Activated naive CD8-positive, alpha-beta T cell treated with anti-CD3 and anti-CD28 coated beads for 36 hours (primary cell): ENCODE measurements at regions not wholly inside any gene's neighbourhood (a gene's known extent, or its start where the extent isn't known, plus 50 kb on each side); places are given as distances from the start of the nearest gene placed in this dataset.
"Not testable (repeated sequence)": the region's sequence is repeated elsewhere in the genome, so short reads cannot be mapped to it uniquely, and the experiment has no call there.

Source experiments
- DNase-seq: peaks from one replicate; pipeline ENCODE4 v3.0.0; 2021
- H3K27ac Mint-ChIP-seq: one replicate; pipeline ENCODE4 v1.8.0; 2022; ENCODE audit warnings: mild to moderate bottlenecking, moderate library complexity, mixed read lengths
- H3K27me3 Mint-ChIP-seq: one replicate; pipeline ENCODE4 v1.8.0; 2022; ENCODE audit warnings: mild to moderate bottlenecking, mixed read lengths
- H3K36me3 Mint-ChIP-seq: one replicate; pipeline ENCODE4 v1.8.0; 2021; ENCODE audit warnings: mild to moderate bottlenecking, mixed read lengths
- H3K4me1 Mint-ChIP-seq: one replicate; pipeline ENCODE4 v1.8.0; 2021; ENCODE audit warnings: mixed read lengths
- H3K4me3 Mint-ChIP-seq: one replicate; pipeline ENCODE4 v1.8.0; 2022; ENCODE audit warnings: mild to moderate bottlenecking, moderate library complexity, mixed read lengths
- H3K9me3 Mint-ChIP-seq: one replicate; pipeline ENCODE4 v1.8.0; 2022; ENCODE audit warnings: mixed read lengths

GRCh38 chr7:153107826-153108225 is 348.3 kb downstream of the ACTR3B start:
- H3K27me3 Mint-ChIP-seq: no peaks in the 10 kb centered on the region
- no peaks in the 10 kb centered on the region for H3K4me1 Mint-ChIP-seq
- no peaks in the 10 kb centered on the region for H3K9me3 Mint-ChIP-seq
- H3K36me3 Mint-ChIP-seq: no peaks in the 10 kb centered on the region
- no peak for DNase-seq
- no peak overlapping the region for H3K4me3 Mint-ChIP-seq
- no peak overlapping the region for H3K27ac Mint-ChIP-seq

GRCh38 chr7:153109566-153109965 is 350.0 kb downstream of the ACTR3B start:
- H3K27ac Mint-ChIP-seq: no peak overlapping the region
- H3K4me3 Mint-ChIP-seq: no peak overlapping the region
- peaks cover 2% of the 10 kb centered on the region for H3K9me3 Mint-ChIP-seq
- H3K4me1 Mint-ChIP-seq: no peaks in the 10 kb centered on the region
- H3K27me3 Mint-ChIP-seq: no peaks in the 10 kb centered on the region
- no peak for DNase-seq
- H3K36me3 Mint-ChIP-seq: no peaks in the 10 kb centered on the region

GRCh38 chr7:153110606-153111005 is 351.1 kb downstream of the ACTR3B start:
- no peak for DNase-seq
- no peak overlapping the region for H3K4me3 Mint-ChIP-seq
- H3K27ac Mint-ChIP-seq: no peak overlapping the region
- no peaks in the 10 kb centered on the region for H3K27me3 Mint-ChIP-seq
- no peaks in the 10 kb centered on the region for H3K36me3 Mint-ChIP-seq
- no peaks in the 10 kb centered on the region for H3K4me1 Mint-ChIP-seq
- peaks cover 4% of the 10 kb centered on the region for H3K9me3 Mint-ChIP-seq

- not testable (repeated sequence) for H3K27me3 Mint-ChIP-seq, H3K27ac Mint-ChIP-seq, DNase-seq, H3K4me3 Mint-ChIP-seq, H3K4me1 Mint-ChIP-seq, H3K36me3 Mint-ChIP-seq
- H3K9me3 Mint-ChIP-seq: peaks cover 15% of the 10 kb centered on the region
Observed at GRCh38 chr7:153122255-153122654, 362.7 kb downstream of the ACTR3B start.

- DNase-seq: no peak
- no peaks in the 10 kb centered on the region for H3K36me3 Mint-ChIP-seq
- no peaks in the 10 kb centered on the region for H3K4me1 Mint-ChIP-seq
- H3K9me3 Mint-ChIP-seq: peaks cover 9% of the 10 kb centered on the region
- H3K4me3 Mint-ChIP-seq: no peak overlapping the region
- no peak overlapping the region for H3K27ac Mint-ChIP-seq
- H3K27me3 Mint-ChIP-seq: no peaks in the 10 kb centered on the region
Observed at GRCh38 chr7:153130052-153130451, 370.5 kb downstream of the ACTR3B start.

DNA sequence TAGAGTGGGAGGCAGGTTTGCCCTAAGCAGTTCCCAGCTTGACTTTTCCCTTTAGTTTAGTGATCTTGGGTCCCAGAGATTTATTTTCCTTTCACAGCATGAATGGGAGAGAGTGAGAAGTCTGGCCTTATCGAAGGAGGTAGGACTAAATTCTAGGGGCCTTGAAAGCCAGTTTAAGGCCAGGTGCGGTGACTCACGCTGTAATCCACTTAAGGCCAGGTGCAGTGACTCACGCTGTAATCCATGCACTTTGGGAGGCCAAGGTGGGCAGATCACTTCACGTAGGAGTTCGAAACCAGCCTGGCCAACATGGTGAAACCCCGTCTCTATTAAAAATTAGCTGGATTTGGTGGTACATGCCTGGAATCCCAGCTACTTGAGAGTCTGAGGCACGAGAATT is 392.2 kb downstream of the ACTR3B start:
- DNase-seq: no peak
- H3K27ac Mint-ChIP-seq: no peak overlapping the region
- no peak overlapping the region for H3K4me3 Mint-ChIP-seq
- H3K9me3 Mint-ChIP-seq: peaks cover 6% of the 10 kb centered on the region
- no peaks in the 10 kb centered on the region for H3K4me1 Mint-ChIP-seq
- H3K27me3 Mint-ChIP-seq: no peaks in the 10 kb centered on the region
- H3K36me3 Mint-ChIP-seq: peaks cover 1% of the 10 kb centered on the region

GRCh38 chr7:153152801-153153422 is 393.4 kb downstream of the ACTR3B start:
- Mint-ChIP-seq H3K9me3 (peaks cover 4% of the 10 kb centered on the region), H3K27ac (no peak overlapping the region), H3K4me3 (no peak overlapping the region), H3K36me3 (peaks cover 3% of the 10 kb centered on the region), H3K4me1 (no peaks in the 10 kb centered on the region), H3K27me3 (no peaks in the 10 kb centered on the region)
- no peak for DNase-seq

- Mint-ChIP-seq H3K27ac (no peak overlapping the region), H3K36me3 (peaks cover 3% of the 10 kb centered on the region), H3K9me3 (peaks cover 11% of the 10 kb centered on the region), H3K4me1 (no peaks in the 10 kb centered on the region), H3K27me3 (no peaks in the 10 kb centered on the region), H3K4me3 (no peak overlapping the region)
- DNase-seq: no peak
Observed at GRCh38 chr7:153158149-153158548, 398.6 kb downstream of the ACTR3B start.

DNA sequence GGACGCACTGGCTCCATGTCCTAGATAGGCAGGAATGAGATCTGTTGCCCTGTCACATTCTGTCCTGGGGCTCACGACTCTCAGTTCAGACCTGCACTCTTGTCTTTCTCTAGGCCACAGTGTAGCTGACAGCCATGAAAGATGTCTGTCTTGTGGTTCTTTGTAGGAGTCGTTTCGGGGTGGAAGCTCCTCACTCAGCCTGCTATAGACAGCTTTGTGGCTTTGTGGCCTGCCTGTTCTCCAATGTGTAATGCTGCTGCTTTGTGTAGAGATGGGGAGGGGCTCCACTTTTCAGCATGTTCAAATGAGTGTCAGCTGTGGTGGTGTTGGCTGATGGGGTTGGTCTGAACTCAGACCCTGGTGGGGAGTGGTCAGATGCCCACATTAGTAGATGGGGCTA is 410.7 kb downstream of the ACTR3B start:
- Mint-ChIP-seq H3K27me3 (no peaks in the 10 kb centered on the region), H3K27ac (no peak overlapping the region), H3K9me3 (peaks cover 15% of the 10 kb centered on the region), H3K4me3 (no peak overlapping the region), H3K4me1 (no peaks in the 10 kb centered on the region), H3K36me3 (peaks cover 2% of the 10 kb centered on the region)
- DNase-seq: no peak

GRCh38 chr7:153185936-153186335 is 426.4 kb downstream of the ACTR3B start:
- DNase-seq: no peak
- no peak overlapping the region for H3K4me3 Mint-ChIP-seq
- H3K9me3 Mint-ChIP-seq: peaks cover 3% of the 10 kb centered on the region
- no peak overlapping the region for H3K27ac Mint-ChIP-seq
- H3K36me3 Mint-ChIP-seq: no peaks in the 10 kb centered on the region
- no peaks in the 10 kb centered on the region for H3K27me3 Mint-ChIP-seq
- H3K4me1 Mint-ChIP-seq: no peaks in the 10 kb centered on the region

GRCh38 chr7:153188161-153188560 is 428.6 kb downstream of the ACTR3B start:
- Mint-ChIP-seq H3K9me3 (peaks cover 3% of the 10 kb centered on the region), H3K27me3 (no peaks in the 10 kb centered on the region), H3K36me3 (no peaks in the 10 kb centered on the region), H3K4me3 (no peak overlapping the region), H3K4me1 (no peaks in the 10 kb centered on the region), H3K27ac (no peak overlapping the region)
- no peak for DNase-seq

GRCh38 chr7:153188630-153189029 is 429.1 kb downstream of the ACTR3B start:
- Mint-ChIP-seq H3K4me1 (no peaks in the 10 kb centered on the region), H3K36me3 (no peaks in the 10 kb centered on the region), H3K27me3 (no peaks in the 10 kb centered on the region), H3K27ac (no peak overlapping the region), H3K9me3 (peaks cover under 1% of the 10 kb centered on the region), H3K4me3 (no peak overlapping the region)
- no peak for DNase-seq

DNA sequence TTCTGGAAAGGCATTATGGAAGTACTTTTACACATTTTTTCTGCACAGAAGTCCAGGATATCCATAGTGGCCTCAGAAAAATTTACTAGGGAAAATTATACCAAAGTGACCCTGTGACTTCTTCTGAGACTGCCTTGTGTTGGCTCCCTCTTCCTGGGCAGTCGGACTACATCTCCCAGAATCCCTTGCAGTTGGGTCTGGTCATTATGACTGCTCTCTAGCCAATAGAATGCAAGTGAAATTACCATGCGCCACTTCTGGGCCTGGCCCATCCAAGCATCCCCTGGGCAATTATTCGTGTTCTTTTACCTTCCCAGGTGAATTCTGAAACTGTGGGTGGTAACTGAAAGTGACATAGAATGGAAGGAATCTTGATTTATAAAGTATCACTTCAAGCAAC is 430.9 kb downstream of the ACTR3B start:
- no peaks in the 10 kb centered on the region for H3K36me3 Mint-ChIP-seq
- H3K4me3 Mint-ChIP-seq: no peak overlapping the region
- no peak for DNase-seq
- no peaks in the 10 kb centered on the region for H3K9me3 Mint-ChIP-seq
- no peaks in the 10 kb centered on the region for H3K27me3 Mint-ChIP-seq
- H3K27ac Mint-ChIP-seq: no peak overlapping the region
- no peaks in the 10 kb centered on the region for H3K4me1 Mint-ChIP-seq

- Mint-ChIP-seq H3K4me1 (no peaks in the 10 kb centered on the region), H3K27ac (no peak overlapping the region), H3K36me3 (no peaks in the 10 kb centered on the region), H3K4me3 (no peak overlapping the region), H3K27me3 (no peaks in the 10 kb centered on the region), H3K9me3 (no peaks in the 10 kb centered on the region)
- no peak for DNase-seq
Observed at GRCh38 chr7:153190986-153191385, 431.4 kb downstream of the ACTR3B start.

GRCh38 chr7:153193144-153193595 is 433.6 kb downstream of the ACTR3B start:
- Mint-ChIP-seq H3K4me1 (no peaks in the 10 kb centered on the region), H3K9me3 (no peaks in the 10 kb centered on the region), H3K27me3 (no peaks in the 10 kb centered on the region), H3K27ac (no peak overlapping the region), H3K4me3 (no peak overlapping the region), H3K36me3 (no peaks in the 10 kb centered on the region)
- peak; percentile 18 for DNase-seq

DNA sequence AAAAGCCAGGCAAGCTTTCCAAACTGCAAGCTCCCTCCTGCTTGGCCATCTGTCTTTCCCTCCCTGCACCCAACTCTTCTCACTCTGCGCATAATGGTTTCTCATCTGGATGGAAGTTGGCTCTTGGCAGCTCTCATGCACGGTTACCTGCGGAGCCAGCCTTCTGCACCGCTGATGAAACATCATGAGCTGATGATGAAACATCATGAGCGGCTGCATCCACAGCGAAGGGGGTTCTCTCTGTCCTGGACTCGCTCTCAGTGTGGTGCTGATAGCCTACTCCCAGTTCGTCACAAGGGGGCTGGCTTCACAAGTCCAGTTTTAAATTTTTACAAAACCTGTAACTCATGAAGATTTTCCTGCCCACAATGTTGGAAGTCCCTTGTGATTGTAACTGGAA is 457.5 kb downstream of the ACTR3B start:
- Mint-ChIP-seq H3K4me3 (no peak overlapping the region), H3K9me3 (peaks cover 25% of the 10 kb centered on the region), H3K4me1 (no peaks in the 10 kb centered on the region), H3K36me3 (peaks cover 4% of the 10 kb centered on the region), H3K27me3 (no peaks in the 10 kb centered on the region), H3K27ac (no peak overlapping the region)
- no peak for DNase-seq
